ENCODE measurements at regions not wholly inside any gene's neighbourhood (a gene's known extent, or its start where the extent isn't known, plus 50 kb on each side); places are given as distances from the start of the nearest gene placed in this dataset.

DNA sequence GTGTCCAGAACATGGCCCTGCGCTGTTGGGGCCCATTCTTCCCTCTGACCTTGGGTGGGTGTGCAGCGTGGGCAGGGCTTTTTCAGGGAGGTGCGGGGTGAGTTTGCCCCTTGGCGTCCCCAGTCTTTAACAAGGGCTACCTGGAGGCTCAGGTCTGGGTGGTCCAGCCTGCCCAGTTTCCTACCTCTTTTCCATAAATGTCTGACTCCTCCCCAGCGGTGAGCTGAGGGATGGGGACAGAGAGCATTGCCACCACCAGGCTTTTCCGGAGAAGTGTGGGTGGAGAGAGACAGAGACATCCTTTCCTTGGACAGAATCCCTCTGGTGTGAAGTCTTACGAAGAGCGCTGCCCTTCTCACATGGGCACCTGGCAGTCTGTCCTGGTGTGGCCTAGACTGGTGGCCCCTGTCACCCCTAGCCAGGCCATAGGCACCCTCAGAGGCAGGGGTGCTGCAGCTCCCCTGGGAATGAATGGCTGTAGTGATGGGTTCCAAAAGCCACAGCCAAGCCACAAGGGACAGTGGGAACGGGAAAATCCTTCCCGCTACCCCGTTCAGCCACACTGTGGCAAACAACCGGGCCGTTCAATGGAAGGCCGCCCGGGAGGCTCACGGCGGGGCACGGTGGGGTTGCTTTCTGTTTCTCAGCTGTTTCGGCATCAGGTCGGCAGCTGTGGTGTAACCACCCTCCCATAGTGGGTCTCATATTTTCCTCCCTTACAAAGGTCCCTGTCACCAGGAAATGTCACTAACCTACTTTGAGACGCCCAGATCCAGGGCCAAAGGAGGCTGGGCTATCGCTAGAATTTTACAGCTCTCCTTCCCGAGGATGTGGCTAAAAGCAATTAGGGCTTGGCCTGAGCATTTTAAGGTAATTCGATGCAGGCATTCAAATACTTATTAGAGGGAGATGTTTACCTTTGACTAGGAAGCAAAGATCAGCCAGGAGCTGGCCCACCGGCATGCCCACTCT lies 61.9 kb upstream of the GSE1 start:
- TF ChIP-seq PAX5 (IDR thresholded peaks at IDR 0.05; ENCODE audit: insufficient read depth, low read length, severe bottlenecking) (no peak), TAF1 (IDR thresholded peaks at IDR 0.05; ENCODE audit: low read depth, low read length) (no peak), POLR2A (IDR thresholded peaks at IDR 0.05; ENCODE audit: low read depth, low read length) (no peak)

Data from GM12891 (cell line).